GM12865 (cell line): ENCODE measurements at regions not wholly inside any gene's neighbourhood (a gene's known extent, or its start where the extent isn't known, plus 50 kb on each side); places are given as distances from the start of the nearest gene placed in this dataset.

ENCODE experiments used
- DNase-seq: peaks from one replicate; pipeline ENCODE4 v3.0.0; 2010; ENCODE audit warnings: low read depth
- H3K4me3 ChIP-seq: 2 replicates; pipeline ENCODE4 v1.5.1; 2011; ENCODE audit warnings: mild to moderate bottlenecking, low read depth, low read length, control low read depth
- TF ChIP-seq, protein P1 (sequence below): IDR thresholded peaks from 2 replicates; pipeline ENCODE4 v1.5.1; 2011; ENCODE audit warnings: low read length, control low read depth, low read depth, inconsistent platforms; ENCODE audit not compliant: insufficient read depth; ENCODE audit errors: missing control alignments

DNA sequence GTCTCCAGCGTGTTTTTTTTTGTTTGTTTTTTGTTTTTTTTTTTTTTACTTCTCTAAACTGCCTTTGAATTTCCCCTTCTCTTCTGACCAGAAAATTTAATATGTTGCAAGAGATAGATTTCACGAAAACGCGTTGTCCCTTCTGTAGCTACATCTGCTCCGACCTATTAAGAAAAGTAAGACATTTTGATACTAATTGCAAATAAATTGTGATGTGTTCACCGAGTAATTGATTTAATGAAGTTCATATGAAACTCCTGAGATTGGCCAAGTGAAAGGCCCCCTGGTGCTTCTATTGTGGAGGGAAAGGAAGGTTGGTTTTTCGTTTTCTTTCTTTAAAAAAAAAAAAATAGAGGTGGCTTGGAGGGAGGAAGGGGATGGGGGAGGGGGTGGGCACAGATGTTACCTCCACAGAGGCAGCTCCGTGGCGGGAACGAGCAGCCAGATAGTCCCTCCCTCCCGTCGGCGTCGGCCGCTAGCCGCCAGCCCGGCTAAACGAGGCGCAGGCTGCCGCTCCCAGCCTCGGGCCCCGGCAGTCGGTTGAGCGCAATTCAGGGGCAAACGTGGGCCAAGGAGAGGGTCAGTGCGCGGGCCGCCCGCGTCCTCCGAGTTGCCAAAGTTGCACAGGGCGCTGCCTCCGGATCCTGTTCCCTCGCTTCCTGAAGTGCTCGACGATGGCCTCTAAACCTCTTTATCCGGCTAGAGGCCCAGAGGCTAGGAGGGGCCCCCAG, 139.1 kb upstream of the ZIC3 start:
- H3K4me3 ChIP-seq = no peak overlapping the region
- TF ChIP-seq, protein P1, sequence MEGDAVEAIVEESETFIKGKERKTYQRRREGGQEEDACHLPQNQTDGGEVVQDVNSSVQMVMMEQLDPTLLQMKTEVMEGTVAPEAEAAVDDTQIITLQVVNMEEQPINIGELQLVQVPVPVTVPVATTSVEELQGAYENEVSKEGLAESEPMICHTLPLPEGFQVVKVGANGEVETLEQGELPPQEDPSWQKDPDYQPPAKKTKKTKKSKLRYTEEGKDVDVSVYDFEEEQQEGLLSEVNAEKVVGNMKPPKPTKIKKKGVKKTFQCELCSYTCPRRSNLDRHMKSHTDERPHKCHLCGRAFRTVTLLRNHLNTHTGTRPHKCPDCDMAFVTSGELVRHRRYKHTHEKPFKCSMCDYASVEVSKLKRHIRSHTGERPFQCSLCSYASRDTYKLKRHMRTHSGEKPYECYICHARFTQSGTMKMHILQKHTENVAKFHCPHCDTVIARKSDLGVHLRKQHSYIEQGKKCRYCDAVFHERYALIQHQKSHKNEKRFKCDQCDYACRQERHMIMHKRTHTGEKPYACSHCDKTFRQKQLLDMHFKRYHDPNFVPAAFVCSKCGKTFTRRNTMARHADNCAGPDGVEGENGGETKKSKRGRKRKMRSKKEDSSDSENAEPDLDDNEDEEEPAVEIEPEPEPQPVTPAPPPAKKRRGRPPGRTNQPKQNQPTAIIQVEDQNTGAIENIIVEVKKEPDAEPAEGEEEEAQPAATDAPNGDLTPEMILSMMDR = no peak
- DNase-seq = no peak

GRCh38 chrX:137425986-137426385, 139.9 kb upstream of the ZIC3 start:
- no peak for DNase-seq
- no peak overlapping the region for H3K4me3 ChIP-seq
- TF ChIP-seq, protein P1 = no peak

DNA sequence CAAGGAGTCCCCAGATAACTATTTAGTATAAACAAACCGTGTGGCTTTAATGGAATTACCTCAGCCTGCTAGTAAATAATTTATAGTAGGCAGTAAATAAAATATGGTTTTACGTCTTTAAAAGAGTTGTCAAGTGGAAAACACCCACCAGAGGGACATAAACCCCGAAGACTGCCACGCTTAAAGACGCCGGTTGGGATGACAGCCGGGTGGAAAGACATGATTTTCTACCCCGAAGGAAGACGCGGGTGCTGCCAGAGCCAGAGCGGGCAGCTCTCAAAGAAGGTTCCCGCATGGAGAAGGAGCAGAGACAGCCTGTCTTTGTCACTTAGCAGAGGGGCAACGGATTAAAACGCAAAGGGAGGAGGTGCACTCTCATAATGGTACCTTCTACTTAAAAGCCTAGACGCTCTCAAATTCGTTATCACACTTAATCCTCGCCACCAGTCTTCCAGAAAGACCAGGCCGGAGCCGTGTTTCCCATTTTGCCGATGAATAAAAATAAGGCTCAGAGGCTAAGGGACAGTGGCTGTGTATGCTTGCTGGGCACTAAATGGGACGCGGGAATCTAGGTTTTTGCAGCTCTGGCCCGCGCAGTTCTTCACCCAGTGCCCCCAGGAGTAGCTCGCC, 140.5 kb upstream of the ZIC3 start:
- no peak overlapping the region for H3K4me3 ChIP-seq
- no peak for DNase-seq
- TF ChIP-seq, protein P1 = no peak

DNA sequence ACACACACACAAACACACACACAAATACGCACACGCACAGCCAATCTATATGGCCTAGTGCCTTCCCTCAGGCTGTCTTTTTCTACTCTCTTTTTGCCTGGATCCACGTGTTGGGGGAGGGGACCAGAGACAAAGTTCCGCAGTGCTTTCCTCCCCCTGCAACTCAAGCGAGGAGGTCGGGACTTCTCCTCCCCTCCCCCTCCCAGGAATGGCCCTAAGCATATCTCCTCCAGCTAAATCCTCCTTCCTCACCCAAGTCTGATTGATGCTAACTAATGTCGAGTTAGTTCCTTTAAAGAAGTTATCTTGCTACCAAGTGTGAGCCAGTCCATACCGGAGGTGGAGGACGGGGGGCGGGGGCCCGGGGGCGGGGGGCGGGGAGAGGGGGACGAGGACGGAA, 141.2 kb upstream of the ZIC3 start:
- H3K4me3 ChIP-seq = no peak overlapping the region
- DNase-seq = no peak
- TF ChIP-seq, protein P1 = no peak

- DNase-seq = no peak
- TF ChIP-seq, protein P1 = no peak
- H3K4me3 ChIP-seq = no peak overlapping the region
These were observed 142.7 kb upstream of the ZIC3 start for GRCh38 chrX:137423241-137423640.

GRCh38 chrX:137418086-137418485, 147.8 kb upstream of the ZIC3 start:
- DNase-seq = no peak
- TF ChIP-seq, protein P1 = no peak
- no peak overlapping the region for H3K4me3 ChIP-seq
